HCT116 (cell line): ENCODE measurements at regions not wholly inside any gene's neighbourhood (a gene's known extent, or its start where the extent isn't known, plus 50 kb on each side); places are given as distances from the start of the nearest gene placed in this dataset.

Experiments
- ATAC-seq: fragments of 200-7000 bp; cut with Tn5 transposase; 2 replicates; pipeline ENCODE4 v1.9.1; 2020; ENCODE audit warnings: mild to moderate bottlenecking, moderate library complexity
- BruUV-seq: library from RNA; stranded (reverse); fragments of 400-500 nt; replicated peaks from 2 replicates; lab custom pipeline; 2021; lab: Mats Ljungman, UMichigan
- CTCF ChIA-PET: fragments of 300-600 bp; sonication (Branson Sonifier 250); formaldehyde crosslinking; loops from one replicate; lab custom pipeline; 2021; ENCODE audit warnings: antibody characterized with exemption; lab: Charles Lee
- POLR2A ChIA-PET: fragments of 300-600, 350-600 bp; sonication (Branson Sonifier 250); formaldehyde crosslinking; loops from one replicate; lab custom pipeline; 2021; ENCODE audit warnings: antibody characterized with exemption; lab: Charles Lee
- RAD21 ChIA-PET, 2 experiments: fragments of 300-600 bp; sonication (Branson Sonifier 250); formaldehyde crosslinking; loops; one replicate each; lab custom pipeline; 2023; ENCODE audit warnings: low total read pairs in 2 of 2; ENCODE audit not compliant: uncharacterized antibody in 2 of 2, unreplicated experiment in 2 of 2, low non-redundant PET in 1 of 2; lab: Charles Lee
- DNase-seq: peaks from one replicate; pipeline ENCODE4 v3.0.0-alpha.2; 2010; ENCODE audit warnings: low read depth, low spot score
- H2AFZ ChIP-seq: fragments of 200-600 bp; shearing (Covaris generic), sonication (generic); 2 replicates; pipeline ENCODE4 v1.6.1; 2017; ENCODE audit warnings: low read depth, mixed run types, mixed read lengths, antibody characterized with exemption, low read length; ENCODE audit not compliant: poor library complexity, severe bottlenecking
- H3K27ac ChIP-seq: 2 replicates; pipeline ENCODE4 v1.5.1; 2012; ENCODE audit warnings: low read depth, low read length
- H3K27me3 ChIP-seq: fragments of 200-600 bp; sonication (generic); 2 replicates; pipeline ENCODE4 v1.6.1; 2016; ENCODE audit warnings: mixed run types, low read length, mixed read lengths; ENCODE audit not compliant: insufficient read depth
- H3K36me3 ChIP-seq, 2 experiments: fragments of 200-500 bp in 1 of 2; fragments of 200-600 bp in 1 of 2; sonication (Bioruptor generic) in 1 of 2; sonication (generic) in 1 of 2; 2 replicates each; pipeline versions ENCODE4 v1.5.1 to v1.6.1; 2014 to 2016; ENCODE audit warnings: low read length in 2 of 2, inconsistent platforms in 1 of 2, mixed read lengths in 1 of 2, mixed run types in 1 of 2; ENCODE audit not compliant: insufficient read depth in 2 of 2, control insufficient read depth in 1 of 2
- H3K4me1 ChIP-seq, 2 experiments: fragments of 200-600 bp in 1 of 2; sonication (generic) in 1 of 2; 2 replicates each; pipeline versions ENCODE4 v1.5.1 to v1.6.1; 2012 to 2017; ENCODE audit warnings: low read length in 2 of 2, inconsistent platforms in 1 of 2, mild to moderate bottlenecking in 1 of 2, mixed read lengths in 1 of 2, mixed run types in 1 of 2, moderate library complexity in 1 of 2; ENCODE audit not compliant: insufficient read depth in 2 of 2, control insufficient read depth in 1 of 2
- H3K4me2 ChIP-seq: fragments of 200-600 bp; sonication (generic); 2 replicates; pipeline ENCODE4 v1.6.1; 2017; ENCODE audit warnings: mixed run types, low read length, mixed read lengths
- H3K4me3 ChIP-seq, 2 experiments: fragments of 200-600 bp in 1 of 2; sonication (generic) in 1 of 2; replicated peaks in 1 of 2; 2 replicates each; pipeline ENCODE4 v1.5.1; 2011 to 2016; ENCODE audit warnings: low read length in 2 of 2, control low read depth in 1 of 2, low read depth in 1 of 2, mild to moderate bottlenecking in 1 of 2, mixed read lengths in 1 of 2, mixed run types in 1 of 2
- H3K79me2 ChIP-seq: fragments of 200-600 bp; sonication (generic); 2 replicates; pipeline ENCODE4 v1.6.1; 2017; ENCODE audit warnings: mild to moderate bottlenecking, mixed run types, low read length, moderate library complexity, mixed read lengths; ENCODE audit not compliant: insufficient read depth
- H3K9ac ChIP-seq: fragments of 200-600 bp; sonication (generic); 2 replicates; pipeline ENCODE4 v1.6.1; 2016; ENCODE audit warnings: low read length, mixed read lengths
- H3K9me2 ChIP-seq: fragments of 200-600 bp; sonication (generic), shearing (Covaris generic); 2 replicates; pipeline ENCODE4 v1.6.1; 2017; ENCODE audit warnings: mixed run types, mild to moderate bottlenecking, moderate library complexity; ENCODE audit not compliant: insufficient read depth
- H3K9me3 ChIP-seq, 2 experiments: fragments of 200-500 bp in 1 of 2; fragments of 200-600 bp in 1 of 2; sonication (Bioruptor generic) in 1 of 2; sonication (generic) in 1 of 2; 2 replicates each; pipeline ENCODE4 v1.6.1; 2014 to 2017; ENCODE audit warnings: low read length in 2 of 2, mixed read lengths in 2 of 2, inconsistent platforms in 1 of 2, low read depth in 1 of 2, mild to moderate bottlenecking in 1 of 2, mixed run types in 1 of 2, moderate library complexity in 1 of 2; ENCODE audit not compliant: control insufficient read depth in 1 of 2, insufficient read depth in 1 of 2
- H4K20me1 ChIP-seq: fragments of 200-600 bp; sonication (generic), shearing (Covaris generic); 2 replicates; pipeline ENCODE4 v1.6.1; 2017; ENCODE audit warnings: mixed run types, mild to moderate bottlenecking, moderate library complexity; ENCODE audit not compliant: insufficient read depth
- EZH2phosphoT487 ChIP-seq: fragments of 200-600 bp; IDR thresholded peaks from 2 replicates; pipeline ENCODE4 v1.6.1; 2018; ENCODE audit warnings: antibody characterized with exemption, borderline replicate concordance
- POLR2AphosphoS5 ChIP-seq: IDR thresholded peaks from 2 replicates; pipeline ENCODE4 v1.6.1; 2011; ENCODE audit warnings: mild to moderate bottlenecking, low read depth, low read length, moderate library complexity
- RAD21 ChIP-seq: IDR thresholded peaks from 2 replicates; pipeline ENCODE4 v1.6.1; 2012; ENCODE audit warnings: low read depth, mild to moderate bottlenecking
- SIN3A ChIP-seq: IDR thresholded peaks from 2 replicates; pipeline ENCODE4 v1.6.1; 2012; ENCODE audit warnings: low read depth
- SP1 ChIP-seq: IDR thresholded peaks from 2 replicates; pipeline ENCODE4 v1.6.1; 2012; ENCODE audit warnings: low read depth
- SRF ChIP-seq: IDR thresholded peaks from 2 replicates; pipeline ENCODE4 v1.6.1; 2012; ENCODE audit warnings: low read depth
- TCF7L2 ChIP-seq: IDR thresholded peaks from 2 replicates; pipeline ENCODE4 v1.7.0; 2011; ENCODE audit warnings: borderline replicate concordance, inconsistent platforms; ENCODE audit not compliant: insufficient read depth, insufficient read length; ENCODE audit errors: extremely low read depth
- YY1 ChIP-seq: IDR thresholded peaks from 2 replicates; pipeline ENCODE4 v1.6.1; 2011; ENCODE audit warnings: low read length, low read depth, moderate library complexity, mild to moderate bottlenecking; ENCODE audit not compliant: insufficient replicate concordance; ENCODE audit errors: extremely low read depth
- intact Hi-C: fragments of 100-400 bp; cut with micrococcal nuclease; formaldehyde crosslinking; loops from 2 replicates; pipeline ENCODE4 v1.10.0; 2022
- TF ChIP-seq, protein P1 (sequence below), 3 experiments: fragments of 200-600 bp in 1 of 3; sonication (generic) in 1 of 3; IDR thresholded peaks in 2 of 3; conservative IDR thresholded peaks in 1 of 3; 2 replicates each; pipeline ENCODE4 v1.5.1; 2012 to 2017; ENCODE audit warnings: low read depth in 2 of 3, low read length in 2 of 3, antibody characterized with exemption in 1 of 3, borderline replicate concordance in 1 of 3, control low read depth in 1 of 3, mild to moderate bottlenecking in 1 of 3, mixed read lengths in 1 of 3, mixed run types in 1 of 3, moderate library complexity in 1 of 3; ENCODE audit not compliant: insufficient read depth in 1 of 3
- TF ChIP-seq, protein P2 (sequence below): IDR thresholded peaks from 2 replicates; pipeline ENCODE4 v1.6.1; 2011; ENCODE audit warnings: mild to moderate bottlenecking, low read length, moderate library complexity; ENCODE audit not compliant: insufficient replicate concordance; ENCODE audit errors: extremely low read depth
- TF ChIP-seq, protein P3 (sequence below): IDR thresholded peaks from 2 replicates; pipeline ENCODE4 v1.6.1; 2012; ENCODE audit warnings: low read depth
- TF ChIP-seq, protein P4 (sequence below): IDR thresholded peaks from 2 replicates; pipeline ENCODE4 v1.6.1; 2012

DNA sequence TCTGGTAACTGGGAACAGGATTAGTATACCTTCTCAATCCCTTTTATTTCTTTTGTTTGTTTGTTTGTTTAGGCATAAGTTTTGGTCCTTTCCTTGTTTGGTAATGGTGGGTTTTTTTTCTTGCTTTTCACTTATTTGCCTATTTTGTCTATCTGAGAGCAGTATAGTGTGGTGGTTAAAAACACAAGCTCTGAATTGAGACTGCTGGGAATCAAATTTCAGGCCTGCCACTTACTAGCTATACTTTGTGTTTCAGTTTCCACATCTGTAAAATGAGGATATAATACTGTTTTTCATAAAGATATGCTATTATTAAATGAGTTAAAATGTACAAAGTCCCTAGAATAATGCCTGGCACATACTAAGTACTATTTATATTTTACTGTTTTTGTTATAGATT, 81.6 kb upstream of the IVNS1ABP start:
- H3K9ac ChIP-seq: no peak overlapping the region
- H2AFZ ChIP-seq: no peak overlapping the region
- H3K4me1 ChIP-seq: no peaks in the 10 kb centered on the region
- no TSS peak for BruUV-seq
- ChIA-PET POLR2A (no interaction called here), CTCF (no interaction called here), RAD21 (no interaction called here)
- peaks cover 3% of the 10 kb centered on the region; the same call in 1 of the 2 replicates for H3K9me2 ChIP-seq
- H3K4me3 ChIP-seq: no peak overlapping the region
- TF ChIP-seq, protein P1, sequence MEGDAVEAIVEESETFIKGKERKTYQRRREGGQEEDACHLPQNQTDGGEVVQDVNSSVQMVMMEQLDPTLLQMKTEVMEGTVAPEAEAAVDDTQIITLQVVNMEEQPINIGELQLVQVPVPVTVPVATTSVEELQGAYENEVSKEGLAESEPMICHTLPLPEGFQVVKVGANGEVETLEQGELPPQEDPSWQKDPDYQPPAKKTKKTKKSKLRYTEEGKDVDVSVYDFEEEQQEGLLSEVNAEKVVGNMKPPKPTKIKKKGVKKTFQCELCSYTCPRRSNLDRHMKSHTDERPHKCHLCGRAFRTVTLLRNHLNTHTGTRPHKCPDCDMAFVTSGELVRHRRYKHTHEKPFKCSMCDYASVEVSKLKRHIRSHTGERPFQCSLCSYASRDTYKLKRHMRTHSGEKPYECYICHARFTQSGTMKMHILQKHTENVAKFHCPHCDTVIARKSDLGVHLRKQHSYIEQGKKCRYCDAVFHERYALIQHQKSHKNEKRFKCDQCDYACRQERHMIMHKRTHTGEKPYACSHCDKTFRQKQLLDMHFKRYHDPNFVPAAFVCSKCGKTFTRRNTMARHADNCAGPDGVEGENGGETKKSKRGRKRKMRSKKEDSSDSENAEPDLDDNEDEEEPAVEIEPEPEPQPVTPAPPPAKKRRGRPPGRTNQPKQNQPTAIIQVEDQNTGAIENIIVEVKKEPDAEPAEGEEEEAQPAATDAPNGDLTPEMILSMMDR (IDR thresholded peaks at IDR 0.05 in 2 of 3, conservative IDR thresholded peaks at IDR 0.05 in 1 of 3; ENCODE audit: borderline replicate concordance in 1 of 3, insufficient read depth in 1 of 3, low read depth in 2 of 3, low read length in 2 of 3): no peak
- no peak for TF ChIP-seq SP1
- DNase-seq (no peak), ATAC-seq (no peak)
- no peaks in the 10 kb centered on the region for H3K27me3 ChIP-seq
- H3K4me2 ChIP-seq: no peak overlapping the region
- H3K27ac ChIP-seq: no peak overlapping the region
- H3K9me3 ChIP-seq: no peaks in the 10 kb centered on the region
- no peaks in the 10 kb centered on the region for H4K20me1 ChIP-seq
- no peaks in the 10 kb centered on the region for H3K79me2 ChIP-seq
- intact Hi-C loops: no loop called here
- H3K36me3 ChIP-seq: no peaks in the 10 kb centered on the region

DNA sequence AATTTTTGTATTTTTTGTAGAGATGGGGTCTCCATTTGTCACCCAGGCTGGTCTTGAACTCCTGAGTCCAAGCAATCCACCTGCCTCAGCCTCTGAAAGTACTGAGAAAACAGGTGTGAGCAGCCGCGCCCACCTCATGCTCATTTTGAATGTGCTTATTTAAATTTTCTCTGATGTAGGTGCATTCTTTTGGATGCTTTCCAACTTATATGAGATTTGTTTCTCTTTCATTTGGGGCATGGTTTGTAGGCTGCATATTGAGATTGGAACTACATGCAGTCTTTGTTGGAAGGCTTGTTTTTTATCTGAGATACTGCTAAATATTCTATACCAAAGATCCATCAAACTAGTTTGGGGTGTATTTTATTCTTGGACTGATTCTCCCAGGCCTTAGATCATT, 81.0 kb upstream of the IVNS1ABP start:
- H3K79me2 ChIP-seq: no peaks in the 10 kb centered on the region
- ATAC-seq (no peak), DNase-seq (no peak)
- intact Hi-C loops: no loop called here
- peaks cover 3% of the 10 kb centered on the region; the same call in 1 of the 2 replicates for H3K9me2 ChIP-seq
- RAD21 ChIA-PET: no interaction called here
- no peak overlapping the region for H2AFZ ChIP-seq
- no peak overlapping the region for H3K4me2 ChIP-seq
- no TSS peak for BruUV-seq
- POLR2A ChIA-PET: no interaction called here
- no peaks in the 10 kb centered on the region for H3K9me3 ChIP-seq
- H3K9ac ChIP-seq: no peak overlapping the region
- no peaks in the 10 kb centered on the region for H3K36me3 ChIP-seq
- no peaks in the 10 kb centered on the region for H3K4me1 ChIP-seq
- H3K27me3 ChIP-seq: no peaks in the 10 kb centered on the region
- CTCF ChIA-PET: no interaction called here
- H3K27ac ChIP-seq: no peak overlapping the region
- no peaks in the 10 kb centered on the region for H4K20me1 ChIP-seq
- H3K4me3 ChIP-seq: no peak overlapping the region
- no peak for TF ChIP-seq SP1
- no peak for TF ChIP-seq RAD21
- no peak for TF ChIP-seq TCF7L2
- TF ChIP-seq SRF: no peak
- TF ChIP-seq SIN3A: no peak
- TF ChIP-seq, protein P2, sequence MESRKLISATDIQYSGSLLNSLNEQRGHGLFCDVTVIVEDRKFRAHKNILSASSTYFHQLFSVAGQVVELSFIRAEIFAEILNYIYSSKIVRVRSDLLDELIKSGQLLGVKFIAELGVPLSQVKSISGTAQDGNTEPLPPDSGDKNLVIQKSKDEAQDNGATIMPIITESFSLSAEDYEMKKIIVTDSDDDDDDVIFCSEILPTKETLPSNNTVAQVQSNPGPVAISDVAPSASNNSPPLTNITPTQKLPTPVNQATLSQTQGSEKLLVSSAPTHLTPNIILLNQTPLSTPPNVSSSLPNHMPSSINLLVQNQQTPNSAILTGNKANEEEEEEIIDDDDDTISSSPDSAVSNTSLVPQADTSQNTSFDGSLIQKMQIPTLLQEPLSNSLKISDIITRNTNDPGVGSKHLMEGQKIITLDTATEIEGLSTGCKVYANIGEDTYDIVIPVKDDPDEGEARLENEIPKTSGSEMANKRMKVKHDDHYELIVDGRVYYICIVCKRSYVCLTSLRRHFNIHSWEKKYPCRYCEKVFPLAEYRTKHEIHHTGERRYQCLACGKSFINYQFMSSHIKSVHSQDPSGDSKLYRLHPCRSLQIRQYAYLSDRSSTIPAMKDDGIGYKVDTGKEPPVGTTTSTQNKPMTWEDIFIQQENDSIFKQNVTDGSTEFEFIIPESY: no peak
- TF ChIP-seq, protein P3, sequence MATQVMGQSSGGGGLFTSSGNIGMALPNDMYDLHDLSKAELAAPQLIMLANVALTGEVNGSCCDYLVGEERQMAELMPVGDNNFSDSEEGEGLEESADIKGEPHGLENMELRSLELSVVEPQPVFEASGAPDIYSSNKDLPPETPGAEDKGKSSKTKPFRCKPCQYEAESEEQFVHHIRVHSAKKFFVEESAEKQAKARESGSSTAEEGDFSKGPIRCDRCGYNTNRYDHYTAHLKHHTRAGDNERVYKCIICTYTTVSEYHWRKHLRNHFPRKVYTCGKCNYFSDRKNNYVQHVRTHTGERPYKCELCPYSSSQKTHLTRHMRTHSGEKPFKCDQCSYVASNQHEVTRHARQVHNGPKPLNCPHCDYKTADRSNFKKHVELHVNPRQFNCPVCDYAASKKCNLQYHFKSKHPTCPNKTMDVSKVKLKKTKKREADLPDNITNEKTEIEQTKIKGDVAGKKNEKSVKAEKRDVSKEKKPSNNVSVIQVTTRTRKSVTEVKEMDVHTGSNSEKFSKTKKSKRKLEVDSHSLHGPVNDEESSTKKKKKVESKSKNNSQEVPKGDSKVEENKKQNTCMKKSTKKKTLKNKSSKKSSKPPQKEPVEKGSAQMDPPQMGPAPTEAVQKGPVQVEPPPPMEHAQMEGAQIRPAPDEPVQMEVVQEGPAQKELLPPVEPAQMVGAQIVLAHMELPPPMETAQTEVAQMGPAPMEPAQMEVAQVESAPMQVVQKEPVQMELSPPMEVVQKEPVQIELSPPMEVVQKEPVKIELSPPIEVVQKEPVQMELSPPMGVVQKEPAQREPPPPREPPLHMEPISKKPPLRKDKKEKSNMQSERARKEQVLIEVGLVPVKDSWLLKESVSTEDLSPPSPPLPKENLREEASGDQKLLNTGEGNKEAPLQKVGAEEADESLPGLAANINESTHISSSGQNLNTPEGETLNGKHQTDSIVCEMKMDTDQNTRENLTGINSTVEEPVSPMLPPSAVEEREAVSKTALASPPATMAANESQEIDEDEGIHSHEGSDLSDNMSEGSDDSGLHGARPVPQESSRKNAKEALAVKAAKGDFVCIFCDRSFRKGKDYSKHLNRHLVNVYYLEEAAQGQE: no peak
- TF ChIP-seq YY1: no peak
- no peak for TF ChIP-seq POLR2AphosphoS5
- TF ChIP-seq, protein P4, sequence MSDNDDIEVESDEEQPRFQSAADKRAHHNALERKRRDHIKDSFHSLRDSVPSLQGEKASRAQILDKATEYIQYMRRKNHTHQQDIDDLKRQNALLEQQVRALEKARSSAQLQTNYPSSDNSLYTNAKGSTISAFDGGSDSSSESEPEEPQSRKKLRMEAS: no peak
- TF ChIP-seq EZH2phosphoT487: no peak
